ENCODE measurements at regions not wholly inside any gene's neighbourhood (a gene's known extent, or its start where the extent isn't known, plus 50 kb on each side); places are given as distances from the start of the nearest gene placed in this dataset.

- DNase-seq (ENCODE audit: low spot score in 2 of 2): peak; percentile 77 to 90
- Mint-ChIP-seq H3K9me3 (no peaks in the 10 kb centered on the region), H3K36me3 (no peaks in the 10 kb centered on the region), H3K27ac (no peak overlapping the region)
- peak; percentile 92 to 95 for ATAC-seq
Measured at GRCh38 chr19:13588957-13589833, 82.9 kb upstream of the CACNA1A start.

- ATAC-seq (no peak), DNase-seq (ENCODE audit: low spot score in 2 of 2) (no peak)
- Mint-ChIP-seq H3K27ac (peak overlapping the region in 1 of 2 donors; percentile 12), H3K36me3 (no peaks in the 10 kb centered on the region), H3K9me3 (no peaks in the 10 kb centered on the region)
Measured at GRCh38 chr19:13585512-13585911, 79.2 kb upstream of the CACNA1A start.

- Mint-ChIP-seq H3K36me3 (no peaks in the 10 kb centered on the region), H3K9me3 (no peaks in the 10 kb centered on the region), H3K27ac (no peak overlapping the region)
- DNase-seq (ENCODE audit: low spot score in 2 of 2) (no peak), ATAC-seq (no peak)
Measured at GRCh38 chr19:13583753-13584152, 77.5 kb upstream of the CACNA1A start.

DNA sequence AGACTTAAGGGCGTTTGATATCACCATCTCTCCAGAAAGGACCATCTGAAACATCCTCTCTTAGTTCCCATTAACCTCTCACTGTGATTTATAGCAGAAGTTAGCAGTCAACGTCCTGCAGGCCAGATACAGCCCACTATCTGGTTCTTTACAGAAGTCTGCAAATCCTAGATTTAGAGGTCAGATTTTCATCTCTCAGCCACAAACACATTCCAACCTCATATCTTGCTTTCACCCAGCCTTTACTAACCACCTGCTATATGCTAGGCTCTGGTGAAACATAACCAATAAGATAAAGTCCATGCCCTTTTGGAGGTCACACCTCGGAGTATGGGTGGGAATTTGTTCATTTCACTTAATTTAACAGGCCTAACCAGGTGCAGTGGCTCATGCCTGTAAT, 76.8 kb upstream of the CACNA1A start:
- Mint-ChIP-seq H3K9me3 (peaks cover 0 to 3% of the 10 kb centered on the region in 2 donors), H3K36me3 (no peaks in the 10 kb centered on the region), H3K27ac (no peak overlapping the region)
- no peak for DNase-seq (ENCODE audit: low spot score in 2 of 2)
- no peak for ATAC-seq

- no peak for ATAC-seq
- no peaks in the 10 kb centered on the region for H3K36me3 Mint-ChIP-seq
Measured at GRCh38 chr19:13581576-13581975, 75.3 kb upstream of the CACNA1A start.

GRCh38 chr19:13579388-13580060, 73.2 kb upstream of the CACNA1A start:
- Mint-ChIP-seq H3K9me3 (peaks cover 7 to 14% of the 10 kb centered on the region in 2 donors), H3K36me3 (no peaks in the 10 kb centered on the region), H3K27ac (no peak overlapping the region)
- DNase-seq (ENCODE audit: low spot score in 2 of 2) (no peak), ATAC-seq (no peak)

More at GRCh38 chr19:13581576-13581975, 75.3 kb upstream of the CACNA1A start:
- no peak overlapping the region for H3K27ac Mint-ChIP-seq
- H3K9me3 Mint-ChIP-seq: peaks cover under 1 to 11% of the 10 kb centered on the region in 2 donors
- DNase-seq (ENCODE audit: low spot score in 2 of 2): no peak

GRCh38 chr19:13576726-13577125, 70.4 kb upstream of the CACNA1A start:
- peaks cover 7 to 14% of the 10 kb centered on the region in 2 donors for H3K9me3 Mint-ChIP-seq
- no peaks in the 10 kb centered on the region for H3K36me3 Mint-ChIP-seq
- no peak overlapping the region for H3K27ac Mint-ChIP-seq
- ATAC-seq: no peak
- no peak for DNase-seq (ENCODE audit: low spot score in 2 of 2)

DNA sequence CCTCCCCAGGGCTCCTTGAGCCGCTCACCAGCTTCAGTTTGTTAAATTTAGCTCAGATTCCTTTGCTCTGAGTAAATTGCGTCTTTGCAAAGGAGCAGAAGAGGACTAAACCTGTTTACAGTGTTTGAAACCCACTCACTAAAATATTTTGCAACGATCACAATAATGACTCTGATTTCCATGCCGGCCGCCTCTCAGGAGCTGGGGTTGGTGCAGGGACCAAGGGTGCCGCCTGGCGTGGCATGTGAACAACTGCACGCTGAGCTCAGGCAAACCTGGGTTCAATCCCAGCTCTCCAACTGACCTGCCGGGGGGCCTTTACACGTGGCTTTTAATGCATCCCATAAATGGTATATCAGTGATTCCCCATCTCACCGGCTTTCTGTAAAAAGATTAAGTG, 68.7 kb upstream of the CACNA1A start:
- ATAC-seq: no peak
- H3K9me3 Mint-ChIP-seq: peaks cover 7 to 14% of the 10 kb centered on the region in 2 donors

DNA sequence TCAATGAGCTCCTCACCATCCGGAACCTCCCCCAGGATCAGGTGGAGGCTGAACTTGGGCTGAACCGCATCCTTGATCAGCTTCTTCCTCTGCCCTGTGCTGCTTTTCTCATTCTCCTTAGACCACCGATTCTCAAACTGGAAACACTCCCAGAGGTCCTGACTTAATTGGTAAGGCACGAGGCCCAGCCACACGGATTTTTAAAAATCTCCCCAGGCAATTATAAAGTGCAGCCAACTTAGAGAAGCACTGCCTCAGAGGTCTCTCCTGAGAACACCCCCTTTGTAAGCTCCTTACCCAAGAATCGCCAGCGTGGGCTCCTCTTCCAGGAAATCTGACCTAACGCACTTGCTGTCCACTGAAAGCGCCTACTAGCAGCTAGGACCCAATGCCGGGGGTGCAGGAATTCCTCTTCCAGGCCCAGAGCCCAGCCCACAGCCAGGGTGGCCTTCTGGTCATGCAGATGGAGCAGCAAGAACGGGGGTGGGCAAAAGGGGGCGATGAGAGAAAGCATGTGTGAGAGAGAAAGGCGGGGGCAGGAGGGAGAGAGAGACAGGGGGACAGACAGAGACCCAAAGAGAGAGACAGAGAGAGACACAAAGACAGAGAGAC, 66.9 kb upstream of the CACNA1A start:
- Mint-ChIP-seq H3K9me3 (peaks cover 7 to 11% of the 10 kb centered on the region in 2 donors), H3K36me3 (no peaks in the 10 kb centered on the region), H3K27ac (no peak overlapping the region)
- ATAC-seq (no peak), DNase-seq (ENCODE audit: low spot score in 2 of 2) (no peak)

More for the DNA sequence above, 68.7 kb upstream of the CACNA1A start:
- DNase-seq (ENCODE audit: low spot score in 2 of 2): no peak
- H3K27ac Mint-ChIP-seq: no peak overlapping the region
- H3K36me3 Mint-ChIP-seq: no peaks in the 10 kb centered on the region

DNA sequence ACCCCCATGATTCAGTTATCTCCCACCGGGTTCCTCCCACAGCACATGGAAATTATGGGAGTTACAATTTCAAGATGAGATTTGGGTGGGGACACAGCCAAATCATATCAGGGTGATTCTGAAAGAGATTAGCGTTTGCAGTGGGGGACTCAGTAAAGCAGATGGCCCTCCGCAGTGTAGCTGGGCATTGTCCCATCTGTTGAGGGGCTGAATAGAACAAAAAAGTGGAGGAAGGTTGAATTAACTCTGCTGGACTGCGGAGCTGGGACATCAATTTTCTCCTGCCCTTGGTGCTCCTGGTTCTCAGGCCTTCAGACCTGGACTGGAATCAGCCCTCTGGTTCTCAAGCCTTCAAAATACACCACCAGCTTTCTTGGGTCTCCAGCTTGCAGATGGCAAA, 55.2 kb upstream of the CACNA1A start:
- Mint-ChIP-seq H3K9me3 (no peaks in the 10 kb centered on the region), H3K27ac (no peak overlapping the region), H3K36me3 (no peaks in the 10 kb centered on the region)
- DNase-seq (ENCODE audit: low spot score in 2 of 2): no peak
- no peak for ATAC-seq

- Mint-ChIP-seq H3K36me3 (no peaks in the 10 kb centered on the region), H3K9me3 (no peaks in the 10 kb centered on the region), H3K27ac (no peak overlapping the region)
- ATAC-seq (peak in 1 of 2 donors; percentile 49), DNase-seq (ENCODE audit: low spot score in 2 of 2) (no peak)
Measured at GRCh38 chr19:13557756-13558398, 51.6 kb upstream of the CACNA1A start.

- DNase-seq (ENCODE audit: low spot score in 2 of 2) (no peak), ATAC-seq (no peak)
- Mint-ChIP-seq H3K27ac (no peak overlapping the region), H3K9me3 (no peaks in the 10 kb centered on the region), H3K36me3 (no peaks in the 10 kb centered on the region)
Measured at GRCh38 chr19:13556552-13556951, 50.3 kb upstream of the CACNA1A start.
